Fibroblast of lung (primary cell): ENCODE measurements at regions not wholly inside any gene's neighbourhood (a gene's known extent, or its start where the extent isn't known, plus 50 kb on each side); places are given as distances from the start of the nearest gene placed in this dataset.

Experiments
- CTCF ChIP-seq, 2 donors: IDR thresholded peaks in 1 of 2; conservative IDR thresholded peaks in 1 of 2; 1 replicate in 1 of 2; 2 replicates in 1 of 2; pipeline ENCODE4 v1.5.1; 2011 to 2012; ENCODE audit warnings: low read length in 2 of 2, control low read depth in 1 of 2, inconsistent platforms in 1 of 2, low read depth in 1 of 2, mild to moderate bottlenecking in 1 of 2
- EZH2 ChIP-seq: IDR thresholded peaks from 2 replicates; pipeline ENCODE4 v1.5.1; 2012; ENCODE audit warnings: low read length, control low read depth, mild to moderate bottlenecking; ENCODE audit errors: missing control alignments

GRCh38 chr14:38116895-38117294, 90.8 kb upstream of the SSTR1 start:
- TF ChIP-seq CTCF (conservative IDR thresholded peaks at IDR 0.05 in 1 of 2, IDR thresholded peaks at IDR 0.05 in 1 of 2; ENCODE audit: low read depth in 1 of 2, low read length in 2 of 2): no peak
- no peak for TF ChIP-seq EZH2
